B cell (primary cell): ENCODE measurements at regions not wholly inside any gene's neighbourhood (a gene's known extent, or its start where the extent isn't known, plus 50 kb on each side); places are given as distances from the start of the nearest gene placed in this dataset.

Experiments used
- ATAC-seq: fragments of 200-7000 bp; cut with Tn5 transposase; one replicate; pipeline ENCODE4 v1.10.0; 2021; ENCODE audit warnings: low read depth, mild to moderate bottlenecking, moderate number of reproducible peaks, moderate library complexity
- CTCF ChIA-PET: fragments of 350-600 bp; sonication (Branson Sonifier 250); formaldehyde crosslinking; loops from one replicate; lab custom pipeline; 2021; ENCODE audit warnings: antibody characterized with exemption, inconsistent platforms; lab: Charles Lee
- POLR2A ChIA-PET: fragments of 350-600 bp; sonication (Branson Sonifier 250); formaldehyde crosslinking; loops from one replicate; lab custom pipeline; 2021; ENCODE audit warnings: antibody characterized with exemption; lab: Charles Lee
- DNase-seq: peaks from one replicate; pipeline ENCODE4 v3.0.0; 2013
- H2AFZ ChIP-seq: 2 replicates; pipeline ENCODE4 v1.6.1; 2012; ENCODE audit warnings: mild to moderate bottlenecking, low read depth, low read length; ENCODE audit not compliant: insufficient read depth, poor library complexity, severe bottlenecking
- H3K27ac ChIP-seq, 2 donors: 1 replicate in 1 of 2; 2 replicates in 1 of 2; pipeline ENCODE4 v1.5.1; 2012 to 2013; ENCODE audit warnings: low read length in 2 of 2, mild to moderate bottlenecking in 2 of 2, moderate library complexity in 1 of 2
- H3K27me3 ChIP-seq, 4 experiments: fragments of 200-600 bp in 1 of 4; sonication (generic) in 1 of 4; replicated peaks in 1 of 4; 1 replicate in 2 of 4; 2 replicates in 2 of 4; pipeline versions ENCODE4 v1.6.1 to v1.7.0; 2013 to 2016; ENCODE audit warnings: low read length in 3 of 4, mild to moderate bottlenecking in 2 of 4, mixed read lengths in 1 of 4, moderate library complexity in 1 of 4; ENCODE audit not compliant: insufficient read depth in 4 of 4, control insufficient read depth in 3 of 4; ENCODE audit errors: control extremely low read depth in 1 of 4
- H3K36me3 ChIP-seq, 2 experiments: replicated peaks in 1 of 2; 1 replicate in 1 of 2; 2 replicates in 1 of 2; pipeline versions ENCODE4 v1.6.1 to v1.7.1; 2013; ENCODE audit warnings: low read length in 1 of 2; ENCODE audit not compliant: insufficient read depth in 2 of 2, control insufficient read depth in 1 of 2; ENCODE audit errors: control extremely low read depth in 1 of 2, extremely low read depth in 1 of 2
- H3K4me1 ChIP-seq, 2 donors: fragments of 200-600 bp in 1 of 2; sonication (generic) in 1 of 2; 1 replicate in 1 of 2; 2 replicates in 1 of 2; pipeline versions ENCODE4 v1.5.1 to v1.6.1; 2013 to 2017; ENCODE audit warnings: low read length in 2 of 2; ENCODE audit not compliant: control insufficient read depth in 2 of 2, insufficient read depth in 2 of 2
- H3K4me2 ChIP-seq: replicated peaks from 2 replicates; pipeline ENCODE3; 2012; ENCODE audit warnings: mild to moderate bottlenecking, low read depth, low read length; ENCODE audit not compliant: poor library complexity, severe bottlenecking
- H3K4me3 ChIP-seq, 5 experiments: fragments of 200-600 bp in 1 of 5; sonication (generic) in 1 of 5; 1 replicate in 3 of 5; 2 replicates in 2 of 5; pipeline versions ENCODE4 v1.5.1 to v1.7.0; 2011 to 2016; ENCODE audit warnings: low read length in 4 of 5, mild to moderate bottlenecking in 4 of 5, low read depth in 2 of 5, control low read depth in 1 of 5, moderate library complexity in 1 of 5; ENCODE audit not compliant: insufficient read depth in 1 of 5; ENCODE audit errors: control extremely low read depth in 1 of 5, extremely low read depth in 1 of 5
- H3K79me2 ChIP-seq: fragments of 200-600 bp; sonication (generic); one replicate; pipeline ENCODE4 v1.6.0; 2016; ENCODE audit warnings: low read length; ENCODE audit not compliant: control insufficient read depth, insufficient read depth
- H3K9ac ChIP-seq: fragments of 200-600 bp; sonication (generic); 2 replicates; pipeline ENCODE4 v1.6.1; 2017; ENCODE audit warnings: mild to moderate bottlenecking, low read length, moderate library complexity
- H3K9me3 ChIP-seq, 3 donors: one replicate each; pipeline versions ENCODE4 v1.6.1 to v1.7.1; 2013; ENCODE audit warnings: low read length in 2 of 3; ENCODE audit not compliant: control insufficient read depth in 2 of 3, insufficient read depth in 1 of 3; ENCODE audit errors: control extremely low read depth in 1 of 3
- H4K20me1 ChIP-seq: 2 replicates; pipeline ENCODE4 v1.6.0; 2012; ENCODE audit warnings: mild to moderate bottlenecking, low read length; ENCODE audit not compliant: insufficient read depth, control insufficient read depth, poor library complexity, severe bottlenecking
- H3K27ac Mint-ChIP-seq: one replicate; pipeline ENCODE4 v1.8.0; 2021; ENCODE audit warnings: mixed read lengths
- H3K27me3 Mint-ChIP-seq: one replicate; pipeline ENCODE4 v1.8.0; 2021; ENCODE audit warnings: mixed read lengths
- H3K4me1 Mint-ChIP-seq: one replicate; pipeline ENCODE4 v1.8.0; 2021; ENCODE audit warnings: mixed read lengths
- H3K4me3 Mint-ChIP-seq: one replicate; pipeline ENCODE4 v1.8.0; 2021; ENCODE audit warnings: mixed read lengths
- H3K9me3 Mint-ChIP-seq: one replicate; pipeline ENCODE4 v1.8.0; 2022; ENCODE audit warnings: mixed read lengths; ENCODE audit not compliant: insufficient read depth
- CTCF ChIP-seq: fragments of 200-600 bp; IDR thresholded peaks from one replicate; pipeline ENCODE4 v1.8.0; 2022; ENCODE audit warnings: antibody characterized with exemption, mild to moderate bottlenecking
- EZH2 ChIP-seq: IDR thresholded peaks from 2 replicates; pipeline ENCODE4 v1.6.1; 2012; ENCODE audit warnings: borderline replicate concordance, low read depth, mild to moderate bottlenecking, moderate library complexity, low read length; ENCODE audit not compliant: insufficient read depth, poor library complexity, severe bottlenecking
- WGBS: methylation state at CpG from one replicate; pipeline ENCODE4 v1.1.5; 2013; ENCODE audit warnings: missing lambda C conversion rate; ENCODE audit not compliant: insufficient coverage; 5-methylcytosine and 5-hydroxymethylcytosine counted together
- intact Hi-C: fragments of 100-400 bp; cut with micrococcal nuclease; formaldehyde crosslinking; loops from one replicate; pipeline ENCODE4 v1.10.0; 2022

- H2AFZ ChIP-seq, result no peak overlapping the region
- POLR2A ChIA-PET, result no interaction called here
- intact Hi-C loops, result no loop called here
- no peaks in the 10 kb centered on the region for H3K36me3 ChIP-seq
- H3K4me1 ChIP-seq, result no peaks in the 10 kb centered on the region
- no CpG with 5 or more reads among the region's 2 CpGs for WGBS
- no peaks in the 10 kb centered on the region for H4K20me1 ChIP-seq
- H3K4me2 ChIP-seq, result no peak overlapping the region
- H3K27me3 ChIP-seq, result peaks cover 0 to 3% (median 0%) of the 10 kb centered on the region in 4 experiments
- H3K27ac Mint-ChIP-seq, result no peak overlapping the region
- ATAC-seq (no peak), DNase-seq (no peak)
- TF ChIP-seq EZH2 (no peak), CTCF (no peak)
- H3K4me3 ChIP-seq, result no peak overlapping the region
- H3K9ac ChIP-seq, result no peak overlapping the region
- no peaks in the 10 kb centered on the region for H3K9me3 Mint-ChIP-seq
- H3K79me2 ChIP-seq, result no peaks in the 10 kb centered on the region
- H3K9me3 ChIP-seq, result peaks cover 0 to 8% (median 0%) of the 10 kb centered on the region in 3 donors
- no peak overlapping the region for H3K27ac ChIP-seq
- CTCF ChIA-PET, result no interaction called here
- H3K27me3 Mint-ChIP-seq, result peaks cover 8% of the 10 kb centered on the region
- H3K4me3 Mint-ChIP-seq, result no peak overlapping the region
- H3K4me1 Mint-ChIP-seq, result no peaks in the 10 kb centered on the region
These were observed 206.6 kb upstream of the KLHL29 start for GRCh38 chr2:23178396-23178795.

DNA sequence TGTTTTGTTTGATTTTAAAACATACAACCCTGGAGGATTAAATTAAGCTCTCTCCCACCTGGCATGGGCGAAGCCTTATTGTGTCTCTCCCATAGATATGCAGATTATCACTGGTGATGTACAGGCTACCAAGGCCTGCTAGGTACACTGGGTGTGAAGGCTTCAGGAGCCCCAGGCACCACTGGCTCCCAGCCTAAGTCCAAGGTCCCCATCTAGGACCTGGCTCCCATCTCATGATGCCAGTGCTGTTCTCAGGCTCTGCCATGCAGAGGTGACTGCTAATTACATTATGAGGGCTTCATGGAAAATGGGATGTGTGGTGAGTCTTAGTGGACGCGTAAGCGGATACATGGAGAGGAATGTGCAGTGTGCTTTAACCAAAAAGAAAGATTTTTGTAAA lies 201.2 kb upstream of the KLHL29 start:
- Mint-ChIP-seq H3K27ac (no peak overlapping the region), H3K4me3 (no peak overlapping the region), H3K4me1 (no peaks in the 10 kb centered on the region), H3K27me3 (no peaks in the 10 kb centered on the region), H3K9me3 (no peaks in the 10 kb centered on the region)
- TF ChIP-seq CTCF (no peak), EZH2 (no peak)
- H3K9ac ChIP-seq, result no peak overlapping the region
- peaks cover 0 to 8% (median 0%) of the 10 kb centered on the region in 3 donors for H3K9me3 ChIP-seq
- POLR2A ChIA-PET, result no interaction called here
- no peak overlapping the region for H2AFZ ChIP-seq
- H3K4me1 ChIP-seq, result no peaks in the 10 kb centered on the region
- H3K27me3 ChIP-seq, result peaks cover 0 to 3% (median 2%) of the 10 kb centered on the region in 4 experiments
- H3K36me3 ChIP-seq, result no peaks in the 10 kb centered on the region
- H3K27ac ChIP-seq, result no peak overlapping the region
- H3K79me2 ChIP-seq, result no peaks in the 10 kb centered on the region
- H3K4me2 ChIP-seq, result no peak overlapping the region
- DNase-seq (no peak), ATAC-seq (no peak)
- intact Hi-C loops, result no loop called here
- no CpG with 5 or more reads among the region's 4 CpGs for WGBS
- H3K4me3 ChIP-seq, result no peak overlapping the region
- CTCF ChIA-PET, result interaction anchor here (1.0 kb wide), 1 partner anchor 17 kb away, joined by 3 read pairs; no protein-coding TSS in a partner anchor
- H4K20me1 ChIP-seq, result no peaks in the 10 kb centered on the region
